ENCODE measurements at regions not wholly inside any gene's neighbourhood (a gene's known extent, or its start where the extent isn't known, plus 50 kb on each side); places are given as distances from the start of the nearest gene placed in this dataset.
A peak's percentile ranks its signal among the peaks of the same experiment; 100 is the strongest.
"Not testable (repeated sequence)": the region's sequence is repeated elsewhere in the genome, so short reads cannot be mapped to it uniquely, and the experiment has no call there.

- DNase-seq = no peak
Measured at GRCh38 chr1:101431956-101432510, 195.2 kb downstream of the S1PR1 start.

GRCh38 chr1:101435831-101436511, 199.2 kb downstream of the S1PR1 start:
- DNase-seq = no peak

- no peak for DNase-seq
Measured at GRCh38 chr1:101437800-101438199, 201.0 kb downstream of the S1PR1 start.

GRCh38 chr1:101438359-101438758, 201.5 kb downstream of the S1PR1 start:
- no peak for DNase-seq

- DNase-seq = no peak
Measured at GRCh38 chr1:101440485-101440884, 203.7 kb downstream of the S1PR1 start.

GRCh38 chr1:101444381-101444780, 207.6 kb downstream of the S1PR1 start:
- no peak for DNase-seq

GRCh38 chr1:101444873-101445618, 208.2 kb downstream of the S1PR1 start:
- no peak for DNase-seq

- DNase-seq = no peak
Measured at GRCh38 chr1:101448018-101448417, 211.2 kb downstream of the S1PR1 start.

GRCh38 chr1:101450691-101451090, 213.9 kb downstream of the S1PR1 start:
- not testable (repeated sequence) for DNase-seq

GRCh38 chr1:101451888-101452287, 215.1 kb downstream of the S1PR1 start:
- peak; percentile 16 for DNase-seq

GRCh38 chr1:101452825-101453224, 216.0 kb downstream of the S1PR1 start:
- DNase-seq = no peak

- no peak for DNase-seq
Measured at GRCh38 chr1:101453844-101454243, 217.0 kb downstream of the S1PR1 start.

- no peak for DNase-seq
Measured at GRCh38 chr1:101455166-101455565, 218.3 kb downstream of the S1PR1 start.

GRCh38 chr1:101460739-101461138, 223.9 kb downstream of the S1PR1 start:
- DNase-seq = no peak

GRCh38 chr1:101463195-101463594, 226.4 kb downstream of the S1PR1 start:
- DNase-seq = no peak

GRCh38 chr1:101465941-101466340, 229.1 kb downstream of the S1PR1 start:
- no peak for DNase-seq

GRCh38 chr1:101474039-101474665, 237.3 kb downstream of the S1PR1 start:
- no peak for DNase-seq

GRCh38 chr1:101476541-101476940, 239.7 kb downstream of the S1PR1 start:
- DNase-seq = no peak

GRCh38 chr1:101479945-101480344, 243.1 kb downstream of the S1PR1 start:
- DNase-seq = no peak

GRCh38 chr1:101482306-101482705, 245.5 kb downstream of the S1PR1 start:
- no peak for DNase-seq

GRCh38 chr1:101483982-101484688, 247.3 kb downstream of the S1PR1 start:
- no peak for DNase-seq

GRCh38 chr1:101484689-101485338, 248.0 kb downstream of the S1PR1 start:
- no peak for DNase-seq

GRCh38 chr1:101485712-101486111, 248.9 kb downstream of the S1PR1 start:
- DNase-seq = no peak

Measured in stimulated activated naive CD4-positive, alpha-beta T cell treated with Interleukin-2 at 50 U/mL for 16 hours (primary cell).